HG03060 (cell line): ENCODE measurements at regions not wholly inside any gene's neighbourhood (a gene's known extent, or its start where the extent isn't known, plus 50 kb on each side); places are given as distances from the start of the nearest gene placed in this dataset.
"Not testable (repeated sequence)": the region's sequence is repeated elsewhere in the genome, so short reads cannot be mapped to it uniquely, and the experiment has no call there.

Experiments used
- ATAC-seq: cut with Tn5 transposase; IDR thresholded peaks from one replicate; pipeline ENCODE4 v1.9.1; 2021; ENCODE audit warnings: low read depth, moderate number of reproducible peaks; ENCODE audit not compliant: unreplicated experiment

DNA sequence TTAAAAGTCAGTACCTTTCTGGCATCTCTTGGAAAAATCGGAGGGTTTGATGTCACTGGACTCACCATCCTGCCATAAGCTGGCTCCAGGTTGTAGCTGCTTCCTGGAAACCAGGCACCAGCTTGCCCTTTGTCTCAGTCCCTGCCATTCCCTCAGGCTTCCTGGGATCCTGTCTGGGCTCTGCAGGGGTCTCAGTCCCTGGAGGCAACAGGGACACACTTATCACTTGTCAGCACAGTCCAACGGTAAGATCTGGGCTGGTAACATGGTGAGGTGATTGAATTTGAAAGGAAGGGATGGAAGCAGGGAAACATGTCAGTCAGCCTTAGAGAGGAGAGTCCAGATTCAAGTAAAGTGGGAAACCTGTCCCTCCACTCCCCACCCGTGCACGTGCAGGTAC, 147.6 kb upstream of the ECI2 start:
- ATAC-seq: no peak

DNA sequence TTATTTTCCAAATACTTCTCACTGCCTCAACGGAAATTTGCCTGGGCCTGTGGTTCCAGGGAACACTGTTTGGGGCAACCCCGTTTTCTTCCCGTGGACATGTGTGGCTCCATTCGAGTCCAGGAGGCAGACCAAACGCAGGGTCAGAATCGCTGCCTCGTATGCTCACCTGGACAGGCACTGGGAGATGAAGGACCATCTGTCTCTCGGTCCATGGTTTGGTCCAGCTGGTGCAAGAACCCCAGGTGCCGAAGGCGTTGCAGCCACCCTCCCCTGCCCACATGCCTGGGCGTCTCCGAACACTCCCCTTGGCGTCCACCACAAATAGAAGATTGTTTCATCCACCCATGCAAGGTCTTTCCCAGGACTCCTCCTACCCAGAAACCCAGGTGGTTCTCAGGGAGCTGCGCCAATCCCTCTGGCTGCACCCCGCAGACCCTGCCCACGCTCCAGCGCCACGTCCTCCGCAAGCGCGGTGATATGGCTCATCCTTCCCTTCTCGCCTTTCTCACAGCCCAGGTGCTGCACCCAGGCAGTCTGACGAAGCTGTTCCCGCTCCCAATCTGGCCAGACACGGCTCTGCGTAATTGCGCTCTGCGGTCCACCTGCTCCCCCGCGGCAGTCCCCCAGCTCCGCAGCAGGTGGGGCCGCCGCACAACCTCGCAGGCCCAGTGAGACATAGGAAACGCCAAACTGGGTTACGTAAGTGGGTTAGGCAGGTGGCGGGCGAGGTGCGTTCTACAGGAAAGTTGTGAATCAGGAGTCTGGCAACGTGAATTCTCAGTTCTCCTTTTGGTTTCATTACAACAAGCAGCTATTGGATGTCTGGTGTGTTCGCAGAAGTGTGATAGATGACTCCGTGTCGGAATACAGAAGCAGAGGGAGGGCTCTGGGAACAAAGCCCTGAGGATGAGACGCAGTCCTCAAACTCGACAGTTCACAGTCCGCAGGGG, 146.2 kb upstream of the ECI2 start:
- no peak for ATAC-seq

DNA sequence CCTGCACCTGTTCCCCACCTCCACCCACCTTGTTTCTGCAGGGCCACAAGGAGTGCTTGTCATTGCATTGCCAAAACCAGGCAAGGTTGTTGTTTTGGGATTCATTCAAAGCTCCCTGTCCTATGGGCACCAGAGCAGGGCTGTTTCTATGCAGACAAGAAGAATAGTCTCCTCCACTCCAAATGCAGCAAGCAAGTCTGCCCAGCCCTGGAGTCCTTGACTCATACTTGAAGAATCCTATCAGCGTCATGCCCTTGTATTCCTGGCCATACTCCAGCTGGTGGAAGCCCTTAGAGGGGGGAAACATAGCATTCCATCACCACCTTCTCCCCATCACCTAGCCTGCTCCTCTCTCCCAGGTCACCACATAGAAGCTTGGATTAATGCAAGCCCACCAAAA, 145.3 kb upstream of the ECI2 start:
- ATAC-seq: no peak

DNA sequence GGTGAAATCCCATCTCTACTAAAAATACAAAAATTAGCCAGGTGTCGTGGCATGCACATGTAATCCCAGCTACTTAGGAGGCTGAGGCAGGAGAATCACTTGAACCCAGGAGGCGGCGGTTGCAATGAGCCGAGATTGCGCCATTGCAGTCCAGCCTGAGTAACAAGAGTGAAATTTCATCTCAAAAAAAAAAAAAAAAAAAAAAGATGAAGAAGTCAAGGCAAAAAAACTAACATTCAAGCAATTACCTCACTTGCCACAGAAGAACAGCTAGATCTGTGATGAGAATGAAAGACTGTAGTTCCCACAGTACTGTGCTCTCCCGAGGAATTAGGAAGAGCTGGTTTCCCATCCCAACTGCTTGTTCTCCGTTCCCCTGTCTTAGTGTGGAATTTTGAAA, 144.7 kb upstream of the ECI2 start:
- no peak for ATAC-seq

DNA sequence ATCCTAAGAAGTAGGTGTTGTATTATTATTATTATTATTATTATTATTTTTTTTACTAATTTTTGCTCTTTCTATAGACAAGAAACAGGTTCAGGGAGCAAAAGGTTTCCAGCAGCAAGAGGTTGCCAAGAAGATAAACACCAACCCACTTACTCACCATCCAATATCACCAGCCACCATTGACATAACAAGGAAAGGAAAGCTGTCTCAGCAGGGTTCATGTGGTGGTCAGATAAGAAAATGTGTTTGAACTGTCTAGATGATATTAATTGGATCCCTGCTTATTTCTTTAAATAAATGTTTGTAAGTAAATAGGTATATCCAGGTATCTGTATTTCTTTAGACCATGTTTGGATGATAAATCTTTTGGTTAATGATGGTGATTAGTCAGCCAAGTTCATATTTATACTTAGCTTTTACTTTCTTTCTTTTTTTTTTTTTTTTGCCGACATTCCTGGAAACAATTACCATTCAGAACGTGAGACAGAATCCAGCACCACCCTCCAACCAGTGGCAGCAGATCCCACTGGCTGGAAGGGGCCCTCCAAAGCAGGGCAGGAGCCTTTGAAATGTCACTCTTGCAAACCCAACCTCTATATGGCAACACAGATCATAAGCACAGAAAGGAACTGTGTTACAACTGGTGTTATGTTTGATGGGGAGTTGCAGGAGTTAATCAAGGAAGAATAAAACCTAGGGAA, 139.2 kb upstream of the ECI2 start:
- ATAC-seq: no peak

DNA sequence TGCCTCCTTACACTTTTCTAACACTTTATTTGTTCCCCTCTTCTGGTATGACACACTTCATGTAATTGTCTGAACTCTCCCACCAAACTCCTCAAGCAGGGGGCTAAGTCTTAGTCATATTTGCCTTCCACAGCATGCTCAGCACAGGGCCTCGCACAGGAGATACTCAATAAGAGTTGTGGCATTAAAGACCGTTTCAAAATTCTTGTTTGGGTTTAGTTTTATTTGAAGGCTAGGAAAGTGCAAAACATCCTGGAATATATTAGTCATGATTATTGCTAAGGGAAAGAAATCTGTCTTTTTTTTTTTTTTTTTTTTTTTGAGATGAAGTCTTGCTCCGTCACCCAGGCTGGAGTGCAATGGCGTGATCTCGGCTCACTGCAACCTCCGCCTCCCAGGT, 137.6 kb upstream of the ECI2 start:
- no peak for ATAC-seq

DNA sequence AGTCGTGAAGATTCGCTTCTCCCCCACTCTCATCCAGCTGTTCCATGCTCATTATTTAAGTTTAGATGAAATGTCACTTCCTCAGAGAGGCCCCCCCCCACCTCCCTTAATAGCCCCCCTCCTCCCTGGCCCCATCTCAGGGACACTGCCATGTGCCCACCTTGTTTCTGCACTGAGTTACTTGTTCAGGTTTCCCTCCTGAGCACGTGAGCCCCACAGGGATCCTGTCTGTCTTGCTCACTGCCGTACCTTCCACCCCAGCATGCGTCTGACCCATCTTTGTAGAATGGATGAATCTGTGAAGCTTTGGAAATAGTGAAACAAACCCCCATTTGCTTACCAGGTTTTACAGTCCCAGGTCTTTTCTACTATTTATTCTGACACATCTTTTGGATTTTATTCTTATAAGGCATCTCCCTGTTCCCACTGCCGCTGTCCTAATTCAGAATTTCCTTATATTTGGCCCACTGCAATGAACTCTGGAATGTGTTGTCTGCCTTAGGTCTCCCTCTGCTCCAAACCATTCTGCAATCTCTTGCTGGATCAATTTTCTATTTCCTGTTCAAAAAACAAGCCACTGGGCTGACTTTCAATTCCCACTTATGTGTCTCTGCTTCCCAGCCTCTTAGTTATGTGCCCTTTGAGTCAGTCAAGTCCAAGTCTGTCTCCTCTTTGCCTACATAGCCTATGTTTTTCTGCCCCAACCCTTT, 136.5 kb upstream of the ECI2 start:
- no peak for ATAC-seq

DNA sequence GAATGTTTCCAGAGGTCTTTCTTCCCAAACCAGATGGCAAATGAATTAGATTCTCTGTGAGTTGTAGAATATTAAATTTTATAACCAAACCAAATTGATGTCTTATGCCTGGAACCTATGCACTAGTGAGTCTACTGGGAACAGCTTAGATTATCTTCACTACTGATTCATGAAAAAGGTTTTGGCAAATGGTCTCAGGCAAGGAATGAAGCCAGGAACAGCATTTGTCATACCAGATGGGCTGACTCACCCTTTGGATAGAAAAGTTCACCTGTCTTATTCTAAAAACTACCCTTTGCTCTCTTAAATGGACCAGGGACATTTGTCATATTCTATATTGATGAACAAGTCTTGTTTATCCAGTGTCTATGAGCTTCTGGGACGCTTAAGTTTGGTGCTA, 135.4 kb upstream of the ECI2 start:
- ATAC-seq: no peak

DNA sequence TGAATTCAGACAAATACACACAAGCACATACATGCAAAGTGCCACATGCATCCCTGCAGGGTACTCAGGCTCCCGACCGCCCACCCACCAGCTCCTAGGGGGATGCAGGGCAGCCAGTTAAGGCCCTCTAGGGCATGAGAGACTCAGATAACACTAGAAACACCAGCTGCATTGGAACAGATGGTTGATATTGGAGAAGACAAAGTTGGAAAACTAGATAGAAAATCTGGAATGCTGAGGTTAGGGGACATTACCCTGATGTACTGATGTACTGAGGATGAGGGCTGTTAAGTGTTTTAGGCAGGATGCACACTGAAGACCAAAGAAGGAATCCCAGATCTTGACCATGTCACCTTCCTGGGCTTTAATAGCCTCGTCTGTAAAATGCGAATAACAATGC, 134.6 kb upstream of the ECI2 start:
- no peak for ATAC-seq

DNA sequence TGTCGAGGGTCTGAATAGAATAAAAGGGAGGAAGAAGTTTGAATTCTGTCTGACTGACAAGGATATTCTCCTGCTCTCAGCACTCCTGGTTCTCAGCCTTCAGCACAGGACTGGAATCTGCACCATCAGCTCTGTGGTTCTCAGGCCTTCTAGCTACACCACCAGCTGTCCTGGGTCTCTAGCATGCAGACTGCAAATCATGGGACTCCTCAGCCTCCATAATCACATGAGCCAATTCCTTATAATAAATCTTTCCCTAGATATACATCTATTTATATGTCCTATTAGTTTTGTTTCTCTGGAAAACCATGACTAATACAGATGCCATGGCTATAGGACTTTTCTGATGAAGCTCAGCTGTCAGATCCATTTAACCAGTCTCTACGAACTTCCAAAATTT, 132.8 kb upstream of the ECI2 start:
- ATAC-seq: no peak

DNA sequence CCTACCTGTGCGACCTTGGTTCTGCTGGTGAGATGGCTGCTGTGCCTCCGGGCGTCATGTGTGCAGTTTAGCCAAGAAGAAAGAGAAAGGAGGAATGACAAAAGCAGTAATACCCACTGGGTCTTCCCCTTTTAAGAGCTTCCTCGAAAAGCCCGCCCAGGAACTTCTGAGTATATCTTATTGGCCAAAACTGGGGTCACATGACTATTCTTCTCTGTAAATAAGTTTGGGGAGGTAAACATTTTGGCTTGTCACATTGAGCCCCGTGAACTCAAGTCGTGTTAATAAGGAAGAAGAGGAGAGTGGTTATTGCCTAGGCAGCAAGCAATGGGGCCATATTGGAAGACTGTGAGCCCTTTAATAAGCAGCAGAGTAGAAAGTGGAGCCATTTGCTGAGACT, 130.4 kb upstream of the ECI2 start:
- ATAC-seq: no peak

DNA sequence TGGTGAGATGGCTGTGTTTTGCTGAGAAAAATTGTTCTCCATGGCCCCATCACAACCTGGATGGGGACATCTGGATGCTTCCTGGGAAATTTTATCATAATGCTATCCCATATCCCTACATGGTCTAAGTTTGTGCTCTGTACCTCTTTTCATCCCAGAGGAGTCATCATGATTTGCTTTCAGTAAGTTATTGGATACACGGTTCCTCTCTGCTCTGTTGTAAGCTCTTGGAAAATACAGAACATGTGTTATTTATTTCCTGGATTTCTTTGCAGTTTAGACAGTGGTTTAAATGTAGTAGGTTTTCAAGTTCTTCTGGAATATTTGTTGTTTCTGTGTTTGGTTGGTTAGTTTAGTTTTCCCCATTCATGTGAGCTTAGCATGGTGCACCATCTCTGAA, 129.2 kb upstream of the ECI2 start:
- no peak for ATAC-seq

DNA sequence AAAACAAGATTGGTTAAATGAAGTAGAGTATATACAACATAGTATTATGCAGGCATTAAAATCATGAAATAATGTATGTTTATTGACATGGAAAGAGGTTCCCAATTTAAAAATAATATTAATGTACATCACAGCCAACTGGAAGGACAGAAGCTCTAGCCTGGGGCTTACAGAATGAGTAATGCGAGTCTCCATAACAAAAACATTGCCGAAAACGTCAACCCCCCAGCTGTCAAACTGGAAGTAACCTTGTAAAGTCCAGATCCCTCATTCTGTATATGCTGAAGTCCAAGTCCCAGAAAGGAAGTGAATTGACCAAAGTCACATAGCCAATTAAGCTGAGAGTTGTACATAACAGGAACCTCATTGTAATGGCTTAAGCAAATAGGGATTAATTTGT, 128.7 kb upstream of the ECI2 start:
- no peak for ATAC-seq

DNA sequence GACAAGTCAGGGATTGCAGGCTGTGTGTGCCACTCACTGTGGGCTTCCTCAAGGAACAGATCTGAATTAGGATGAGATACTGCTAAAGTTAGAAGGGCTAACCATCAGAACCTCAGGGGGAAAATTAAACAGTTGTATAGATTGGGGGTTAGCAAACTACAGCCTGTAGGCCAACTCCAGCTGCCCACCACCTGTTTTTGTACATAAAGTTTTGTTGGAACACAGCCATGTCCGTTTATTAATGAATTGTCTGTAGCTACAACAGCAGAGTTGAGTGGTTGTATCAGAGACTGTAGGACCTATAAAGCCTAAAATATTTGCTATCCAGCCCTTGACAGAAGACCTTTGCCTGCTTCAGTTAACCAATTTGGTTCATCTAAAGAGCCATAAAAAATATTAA, 127.2 kb upstream of the ECI2 start:
- ATAC-seq: no peak

DNA sequence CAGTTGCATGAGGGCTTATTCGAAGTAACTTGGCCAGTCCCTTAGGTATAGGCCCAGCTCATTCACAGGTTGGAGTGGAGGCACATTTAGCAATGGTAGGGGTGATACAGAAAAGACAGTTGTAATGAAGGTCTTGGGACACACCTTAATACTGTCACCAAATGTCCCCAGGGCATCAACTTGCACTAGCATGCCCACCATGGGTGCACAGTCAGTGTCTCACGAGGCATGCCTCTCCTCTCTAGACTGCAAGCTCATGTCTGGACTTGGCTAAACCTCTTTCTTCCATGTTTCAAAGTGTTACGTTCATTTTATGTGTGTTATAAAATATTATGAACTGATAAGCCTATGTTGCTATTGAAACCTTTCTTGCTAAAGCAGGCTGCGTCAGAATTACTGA, 124.0 kb upstream of the ECI2 start:
- no peak for ATAC-seq

DNA sequence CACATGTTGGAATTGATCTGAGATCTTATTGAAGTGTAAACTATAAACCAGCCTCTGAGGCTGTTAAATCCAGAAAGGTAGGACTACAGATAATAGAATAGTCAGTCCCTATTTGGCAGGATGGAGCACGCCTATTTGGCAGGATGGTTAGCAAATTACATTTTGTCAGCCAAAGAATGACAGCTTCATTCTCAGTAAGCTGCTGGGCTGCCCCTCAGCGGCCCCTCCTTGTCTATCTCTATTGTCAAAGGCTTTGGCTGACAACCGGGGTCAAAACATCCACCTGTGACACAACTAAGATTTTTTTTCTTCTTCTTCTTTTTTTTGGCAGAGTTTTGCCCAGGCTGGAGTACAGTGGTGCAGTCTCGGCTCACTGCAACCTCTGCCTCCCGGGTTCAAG, 123.4 kb upstream of the ECI2 start:
- ATAC-seq: no peak

DNA sequence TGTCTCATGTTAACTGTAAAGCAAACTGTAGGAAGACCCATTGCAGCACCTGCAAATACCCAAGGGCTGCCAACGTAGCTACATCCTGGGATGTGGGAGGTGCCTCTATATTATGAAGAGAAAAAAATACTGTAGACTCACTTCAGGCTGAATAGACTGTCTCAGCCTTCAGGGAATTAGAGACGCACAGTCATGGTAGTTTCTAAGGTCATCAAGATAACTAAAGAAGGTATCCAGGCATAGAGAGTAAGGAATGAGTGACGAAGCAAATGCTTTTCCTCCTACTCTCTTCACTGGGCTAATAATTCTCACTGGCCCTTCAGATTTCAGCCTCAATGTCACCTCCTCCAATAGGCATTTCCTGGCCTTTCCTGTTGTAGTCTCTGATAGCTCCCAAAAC, 121.6 kb upstream of the ECI2 start:
- ATAC-seq: no peak

DNA sequence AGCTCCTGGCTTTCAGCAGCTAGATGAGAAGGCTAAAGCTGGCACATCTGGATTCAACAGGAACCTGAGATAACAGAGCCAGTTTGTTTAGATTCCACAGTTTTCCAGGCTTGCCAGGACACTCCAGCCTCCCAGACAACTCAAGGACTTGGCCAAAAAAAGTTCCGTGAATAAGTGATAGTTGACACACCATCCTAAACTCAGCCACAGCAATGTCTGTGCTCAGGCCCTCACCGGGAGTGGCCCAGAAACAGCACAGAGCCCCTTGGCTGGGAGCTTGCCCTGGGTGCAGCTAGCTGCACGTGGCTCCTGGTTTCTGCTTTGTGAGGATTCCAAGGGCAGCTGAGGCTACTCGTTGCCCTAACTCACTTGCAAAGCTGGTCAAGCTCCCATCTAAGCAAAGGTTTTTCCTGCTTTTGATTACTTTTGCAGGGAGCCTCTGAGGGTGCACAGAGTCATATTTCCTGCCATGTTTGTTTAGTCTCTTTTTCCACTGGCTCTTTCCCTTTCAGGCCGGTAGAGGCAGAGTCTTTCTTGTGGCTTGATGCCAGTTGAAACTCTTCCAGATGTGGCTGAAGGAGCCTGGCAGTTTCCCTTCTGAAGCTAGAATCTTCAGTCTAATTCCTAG, 118.3 kb upstream of the ECI2 start:
- ATAC-seq: no peak

DNA sequence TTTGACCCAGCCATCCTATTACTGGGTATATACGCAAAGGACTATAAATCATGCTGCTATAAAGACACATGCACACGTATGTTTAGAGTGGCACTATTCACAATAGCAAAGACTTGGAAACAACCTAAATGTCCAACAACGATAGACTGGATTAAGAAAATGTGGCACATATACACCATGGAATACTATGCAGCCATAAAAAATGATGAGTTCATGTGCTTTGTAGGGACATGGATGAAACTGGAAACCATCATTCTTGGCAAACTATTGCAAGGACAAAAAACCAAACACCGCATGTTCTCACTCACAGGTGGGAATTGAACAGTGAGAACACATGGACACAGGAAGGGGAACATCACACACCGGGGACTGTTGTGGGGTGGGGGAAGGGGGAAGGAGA, 117.1 kb upstream of the ECI2 start:
- ATAC-seq: not testable (repeated sequence)

DNA sequence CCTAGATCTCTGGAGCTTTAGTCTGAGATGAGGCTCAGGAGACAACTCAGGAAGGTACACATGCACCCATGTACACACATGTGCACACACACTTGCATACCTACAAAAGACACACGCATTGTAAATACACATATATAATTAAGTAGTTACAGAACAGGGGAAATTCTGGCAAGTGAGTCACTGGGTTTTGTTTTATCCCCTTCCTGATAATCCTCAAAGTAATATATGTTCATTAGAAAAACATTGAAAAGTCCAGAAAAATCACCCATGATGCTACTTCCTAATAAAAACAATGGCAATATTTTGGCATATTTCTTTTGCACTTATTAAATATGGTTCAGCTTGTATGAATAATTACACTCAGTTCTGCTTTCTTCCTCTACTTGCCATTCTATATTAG, 115.3 kb upstream of the ECI2 start:
- no peak for ATAC-seq

DNA sequence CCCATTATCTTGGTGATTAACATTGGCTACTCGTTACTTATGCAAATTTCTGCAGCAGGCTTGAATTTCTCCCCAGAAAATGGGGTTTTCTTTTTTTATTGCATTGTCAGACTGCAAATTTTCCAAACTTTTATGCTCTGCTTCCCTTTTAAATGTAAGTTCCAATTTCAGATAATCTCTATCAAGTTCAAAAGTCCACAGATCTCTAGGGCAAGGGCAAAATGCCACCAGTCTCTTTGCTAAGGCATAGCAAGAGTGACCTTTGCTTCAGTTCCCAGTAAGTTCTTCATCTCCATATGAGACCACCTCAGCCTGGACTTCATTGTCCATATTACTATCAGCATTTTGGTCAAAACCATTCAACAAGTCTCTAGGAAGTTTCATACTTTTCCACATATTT, 108.5 kb upstream of the ECI2 start:
- ATAC-seq: not testable (repeated sequence)
